T-helper 1 cell (primary cell): ENCODE measurements at regions not wholly inside any gene's neighbourhood (a gene's known extent, or its start where the extent isn't known, plus 50 kb on each side); places are given as distances from the start of the nearest gene placed in this dataset.

Experiments used
- DNase-seq, 5 donors: peaks; one replicate each; pipeline ENCODE4 v3.0.0-alpha.2; 2012 to 2020

DNA sequence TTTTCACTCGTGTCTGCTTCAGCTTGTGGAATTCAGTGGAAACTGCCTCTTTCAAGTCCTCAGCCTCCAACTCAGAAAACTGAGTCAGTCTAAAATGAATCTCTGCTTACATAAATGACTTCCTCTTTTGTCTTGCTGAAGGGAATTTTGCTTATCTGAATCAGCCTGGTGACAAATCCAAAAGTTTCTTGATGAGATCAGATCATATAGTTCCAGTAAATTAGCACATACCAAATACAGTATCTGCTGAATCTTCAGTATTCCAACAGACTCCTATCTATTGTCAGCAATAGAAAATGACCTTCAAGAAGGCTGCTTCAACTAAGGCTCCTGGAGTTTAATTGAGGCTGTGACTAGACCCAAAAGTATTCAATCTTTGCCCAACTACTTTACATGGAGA, 290.0 kb downstream of the MZT1 start:
- no peak for DNase-seq

DNA sequence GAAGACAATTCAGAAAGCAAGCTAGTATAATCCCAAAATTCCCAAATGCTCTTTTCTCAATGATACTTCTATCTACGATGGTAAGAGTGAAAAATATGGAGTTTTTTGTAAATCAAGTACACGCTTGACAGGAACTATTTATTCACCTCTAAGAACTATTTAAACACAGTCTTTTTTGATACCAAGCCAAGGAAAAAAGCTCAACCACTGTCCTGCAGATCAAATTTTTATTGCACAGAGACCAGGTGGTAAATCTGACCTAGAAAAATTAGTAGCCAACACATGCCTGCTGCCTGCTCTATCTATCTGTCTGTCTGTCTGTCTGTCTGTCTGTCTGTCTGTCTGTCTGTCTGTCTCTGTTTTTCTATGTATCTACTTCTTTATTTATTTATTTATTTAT, 292.2 kb downstream of the MZT1 start:
- DNase-seq = no peak

DNA sequence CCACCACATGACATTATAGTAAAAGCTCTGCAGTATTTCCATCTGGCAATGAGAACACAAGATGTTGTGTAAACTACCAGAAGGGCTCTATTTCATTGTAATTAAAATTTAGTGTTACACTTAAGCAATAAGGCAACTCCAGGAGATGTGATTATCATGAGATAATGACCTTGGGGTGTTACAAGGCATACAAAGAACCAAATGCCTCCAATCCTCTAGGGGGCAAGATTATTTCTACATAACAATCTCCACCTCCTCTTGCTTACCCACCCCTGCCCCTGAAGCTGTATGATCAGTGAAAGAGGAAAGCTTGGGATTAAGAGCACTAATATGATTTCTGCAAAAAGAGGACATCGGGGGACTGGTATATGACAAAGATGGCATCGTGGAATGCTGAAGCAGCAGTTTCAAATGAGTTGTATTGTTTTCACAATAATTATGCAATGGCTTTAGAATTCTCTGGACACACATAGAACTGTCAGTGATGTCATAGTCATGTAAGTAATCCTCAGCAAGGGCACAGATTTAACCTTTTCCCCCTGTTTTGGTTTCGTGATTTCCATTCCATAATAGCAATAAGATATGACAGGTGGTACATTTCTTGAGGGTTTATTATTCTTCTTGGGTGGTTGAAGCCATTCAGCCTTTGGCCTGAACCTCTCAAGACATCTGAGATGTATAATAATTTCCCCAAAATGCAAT, 295.3 kb downstream of the MZT1 start:
- no peak for DNase-seq

DNA sequence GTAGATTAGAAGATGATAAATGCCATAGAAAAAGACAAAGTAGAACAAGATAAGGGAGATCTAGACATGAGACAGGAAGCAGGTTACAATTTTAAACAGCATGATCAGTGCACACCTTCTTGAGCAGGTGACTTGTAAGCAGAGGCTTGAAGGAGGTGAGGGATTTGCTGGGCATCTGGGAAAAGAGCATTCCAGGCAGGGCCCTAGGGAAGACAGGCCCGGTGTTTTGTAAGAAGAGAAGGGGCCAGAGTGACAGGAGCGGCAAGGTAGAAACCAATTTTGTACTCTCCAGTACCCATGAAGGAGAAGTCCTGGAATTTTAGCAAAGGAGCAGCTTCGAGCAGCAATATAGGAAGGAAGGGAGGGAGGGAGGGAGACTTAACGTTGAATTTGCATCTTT, 296.5 kb downstream of the MZT1 start:
- no peak for DNase-seq

DNA sequence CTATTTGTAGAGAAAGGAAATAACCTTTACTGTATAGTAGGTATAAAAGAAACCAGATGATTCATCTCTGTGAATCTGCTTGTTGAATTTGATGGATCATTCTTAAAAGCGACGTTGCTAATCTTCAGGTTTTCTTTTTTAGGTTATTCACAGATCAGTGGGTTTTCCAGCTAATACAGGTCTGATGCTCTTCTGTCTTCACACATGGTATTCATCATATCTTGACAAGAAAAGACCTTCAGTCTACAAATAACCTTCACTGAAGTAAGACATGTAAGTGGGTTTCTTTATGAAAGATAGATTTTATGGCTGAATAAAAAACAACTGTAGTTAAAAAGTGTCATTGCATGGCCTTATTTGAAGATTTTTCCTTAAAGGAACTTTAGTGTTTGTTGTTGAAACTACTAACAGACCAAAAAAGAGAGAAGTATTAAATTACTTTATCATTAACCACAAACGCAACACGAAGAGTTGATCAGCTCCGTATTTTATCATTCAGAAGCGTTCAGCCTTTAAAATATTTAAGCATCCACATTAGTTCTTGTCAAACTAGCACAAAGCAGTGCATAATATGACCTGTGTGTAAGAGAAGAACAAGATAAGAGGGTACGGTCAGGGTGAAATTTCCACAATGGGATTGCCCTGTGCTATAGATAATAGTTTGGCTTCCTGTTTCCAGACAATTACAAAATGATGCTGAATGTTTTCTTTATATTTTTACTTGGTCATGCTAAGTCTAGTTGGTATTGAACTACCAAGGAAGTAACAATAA, 299.5 kb downstream of the MZT1 start:
- DNase-seq = no peak

DNA sequence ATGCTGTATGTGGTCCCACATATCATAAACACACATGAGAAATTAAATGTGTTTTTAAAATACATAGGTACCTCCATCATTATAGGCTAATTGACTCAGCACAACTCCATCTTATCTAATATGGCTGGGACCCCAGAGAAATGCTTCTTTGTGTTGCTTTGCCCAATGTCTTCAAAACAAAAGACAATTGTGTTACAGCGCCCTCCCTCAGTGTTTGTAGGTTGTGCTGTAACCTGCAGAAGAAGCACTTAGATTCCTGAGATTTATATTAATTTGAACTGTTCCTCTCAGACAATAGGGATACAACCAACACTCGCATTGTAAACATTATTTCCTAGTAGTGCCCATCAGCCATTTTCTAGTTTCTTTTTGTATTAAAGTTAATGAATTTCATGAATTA, 303.4 kb downstream of the MZT1 start:
- DNase-seq = no peak

DNA sequence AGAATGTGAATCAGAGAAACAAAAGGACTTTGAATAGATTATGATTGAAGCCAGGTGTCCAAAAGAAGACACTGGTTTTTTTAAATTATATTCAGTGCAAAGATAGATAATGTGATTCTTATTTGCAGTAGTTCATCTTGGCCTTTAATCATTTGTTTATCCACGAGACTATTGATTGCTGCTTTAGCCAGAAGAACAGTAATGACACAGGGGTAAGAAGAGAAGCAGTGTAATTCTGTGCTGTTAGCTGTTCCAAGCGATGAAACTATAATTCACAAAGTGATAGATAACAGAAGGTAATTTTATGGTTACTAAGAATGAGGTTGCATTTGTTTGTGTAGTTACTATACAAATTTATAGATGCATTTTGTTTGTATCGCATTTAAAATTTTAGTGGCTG, 311.6 kb downstream of the MZT1 start:
- DNase-seq = no peak

DNA sequence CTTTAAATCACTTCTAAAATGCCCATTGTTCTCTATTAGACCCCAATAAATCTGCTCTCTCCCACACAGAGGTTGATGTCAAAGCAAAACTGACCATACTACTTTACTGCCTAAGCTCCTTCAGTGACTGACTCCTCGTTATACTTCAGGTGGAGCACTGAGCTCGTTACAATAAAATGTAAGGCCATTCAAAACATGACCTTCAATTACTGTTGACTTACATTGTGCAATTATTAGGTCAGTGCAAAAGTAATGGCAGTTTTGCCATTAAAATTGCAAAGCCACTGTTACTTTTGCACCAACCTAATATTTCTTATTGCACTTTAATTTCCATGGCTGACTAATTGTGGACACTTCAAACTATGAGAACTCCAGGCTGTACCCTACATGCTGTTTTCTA, 314.9 kb downstream of the MZT1 start:
- DNase-seq = no peak

DNA sequence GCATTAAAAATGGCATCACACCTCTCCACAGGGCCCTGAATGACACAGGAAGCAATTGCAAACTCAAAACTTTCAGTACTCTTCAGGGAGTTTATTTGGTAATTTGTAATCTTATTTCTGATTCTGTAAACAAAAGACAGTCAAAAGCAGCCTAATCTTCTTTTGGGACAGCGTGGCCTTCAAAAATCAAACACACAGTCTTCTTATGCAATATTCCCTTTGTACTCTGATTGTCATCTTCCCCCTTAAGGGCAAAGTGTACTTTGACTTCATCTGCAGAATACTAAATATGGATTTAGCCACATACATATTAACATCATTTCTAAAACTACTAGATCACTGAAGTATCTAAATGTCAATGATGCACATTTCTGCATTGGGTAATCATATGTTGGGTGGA, 322.0 kb downstream of the MZT1 start:
- no peak for DNase-seq

DNA sequence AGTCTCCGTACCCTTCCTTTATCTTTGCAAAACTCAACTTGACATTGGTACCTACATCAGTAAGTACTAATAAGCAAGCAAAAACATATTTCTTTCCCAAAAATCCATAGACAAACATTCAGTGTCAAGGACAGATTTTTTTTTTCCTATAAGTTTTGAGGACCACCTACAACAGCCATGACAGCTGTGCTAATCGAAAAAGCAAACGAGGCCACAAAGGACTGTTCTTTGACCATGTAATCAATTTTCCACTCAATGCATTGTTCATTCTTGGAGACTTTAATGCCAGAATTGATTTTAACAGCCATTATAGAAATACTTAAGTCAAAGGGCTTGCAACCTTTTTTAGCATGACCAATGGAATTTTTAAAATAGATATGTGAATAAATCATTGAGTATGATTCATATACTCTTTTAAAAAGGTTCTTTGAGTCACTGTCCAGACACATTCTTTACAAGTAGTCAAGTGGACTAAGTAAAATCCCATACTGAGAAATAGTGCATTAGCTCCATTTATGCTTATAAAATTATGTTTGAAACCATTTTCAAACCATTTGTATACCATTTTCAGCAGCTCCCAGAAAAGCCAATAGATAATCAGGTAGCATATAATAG, 323.9 kb downstream of the MZT1 start:
- DNase-seq = no peak

DNA sequence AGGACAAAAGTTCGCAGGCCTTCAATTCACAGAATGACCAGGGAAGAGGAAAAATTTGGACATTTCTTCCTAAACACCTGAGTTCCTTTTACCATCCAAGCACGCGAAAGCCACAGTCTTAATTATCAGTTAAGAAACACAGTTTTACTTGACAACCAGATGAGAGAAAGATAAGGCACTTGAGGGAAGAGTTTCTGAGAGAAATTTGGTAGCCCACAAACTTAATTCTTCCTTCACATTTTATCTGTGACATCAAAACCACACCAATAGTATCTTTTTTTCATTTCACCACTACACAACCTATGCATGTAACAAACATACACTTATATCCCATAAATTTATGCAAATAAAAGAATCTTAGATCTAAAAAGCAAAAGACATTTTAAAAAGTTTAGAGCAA, 326.6 kb downstream of the MZT1 start:
- DNase-seq = no peak

DNA sequence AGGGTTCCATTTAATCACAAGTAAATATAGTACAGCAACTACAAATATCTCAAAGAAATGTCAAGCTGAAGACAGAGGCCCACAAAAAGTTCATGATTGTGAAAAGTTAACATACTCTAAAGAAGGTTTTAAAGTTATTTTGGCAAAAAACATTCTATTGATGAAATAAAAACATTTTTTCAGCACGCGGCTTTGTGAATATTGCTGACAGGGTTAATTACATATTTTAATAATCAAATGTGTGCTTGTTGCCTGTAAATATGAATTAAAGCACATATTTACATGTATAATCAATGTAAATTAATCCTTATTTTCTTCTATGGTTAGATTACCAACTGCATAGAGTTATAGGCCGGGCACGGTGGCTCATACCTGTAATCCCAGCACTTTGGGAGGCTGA, 328.1 kb downstream of the MZT1 start:
- DNase-seq = no peak

DNA sequence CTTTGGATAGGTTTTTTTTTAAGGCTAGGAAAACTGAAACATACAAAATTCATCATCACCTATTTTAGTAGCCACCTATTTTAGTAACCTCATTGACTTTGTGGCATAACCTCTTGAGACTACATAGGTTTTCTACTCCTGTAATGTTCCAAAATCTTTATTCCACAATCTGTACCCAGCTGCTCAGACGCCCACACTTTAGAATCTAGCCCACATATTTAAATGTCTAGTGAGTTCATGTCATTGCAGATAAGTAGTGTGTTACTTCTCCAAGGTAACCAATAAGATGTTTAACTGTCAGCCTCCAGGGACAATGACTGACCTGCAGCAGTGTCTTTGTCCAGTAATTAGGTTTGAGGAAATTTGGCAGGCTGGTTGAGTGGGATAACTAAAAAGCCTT, 330.2 kb downstream of the MZT1 start:
- DNase-seq = no peak

DNA sequence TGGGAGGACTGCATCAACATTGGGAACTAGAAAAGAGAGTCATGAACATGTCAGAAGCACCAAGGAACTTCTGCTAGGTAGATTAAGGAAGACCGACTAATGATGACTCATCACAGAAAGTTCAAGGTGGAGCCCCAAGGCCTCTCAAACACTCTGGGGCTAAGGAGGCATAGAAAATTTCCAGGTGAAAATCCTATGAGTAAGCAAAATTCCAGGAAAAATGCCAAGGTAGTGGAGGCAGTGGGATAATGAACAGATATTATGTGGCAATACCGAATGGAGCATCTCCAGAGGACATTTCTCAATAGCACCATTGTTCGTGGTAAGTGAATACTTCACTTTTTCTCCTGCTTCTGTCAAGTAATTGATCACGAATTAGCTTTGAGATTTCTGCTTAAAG, 336.5 kb downstream of the MZT1 start:
- DNase-seq = no peak

DNA sequence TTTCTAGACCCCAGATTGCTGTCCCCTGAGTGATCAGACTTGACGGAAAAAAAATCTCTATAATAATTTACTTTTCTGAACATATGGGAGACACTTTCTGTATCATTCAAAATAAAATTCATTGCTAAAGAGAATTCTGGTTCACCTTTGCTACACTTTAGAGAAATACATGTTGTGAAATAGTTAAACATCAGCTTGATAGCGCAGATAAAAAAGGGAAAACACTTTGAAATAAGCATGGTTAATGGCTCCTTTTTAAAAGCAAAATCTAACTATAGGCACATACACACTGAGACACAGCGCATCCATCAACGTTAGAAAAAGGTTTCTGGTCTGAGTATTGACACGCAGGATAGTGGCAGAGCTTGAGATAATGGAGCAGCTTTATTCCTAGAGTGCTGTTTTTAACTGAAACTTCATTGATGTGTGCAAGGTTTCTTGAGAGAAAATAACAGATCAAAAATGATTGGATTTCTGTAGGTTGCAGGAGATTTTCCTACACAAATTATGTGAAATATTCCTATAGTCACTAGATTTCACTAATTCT, 341.2 kb downstream of the MZT1 start:
- no peak for DNase-seq

DNA sequence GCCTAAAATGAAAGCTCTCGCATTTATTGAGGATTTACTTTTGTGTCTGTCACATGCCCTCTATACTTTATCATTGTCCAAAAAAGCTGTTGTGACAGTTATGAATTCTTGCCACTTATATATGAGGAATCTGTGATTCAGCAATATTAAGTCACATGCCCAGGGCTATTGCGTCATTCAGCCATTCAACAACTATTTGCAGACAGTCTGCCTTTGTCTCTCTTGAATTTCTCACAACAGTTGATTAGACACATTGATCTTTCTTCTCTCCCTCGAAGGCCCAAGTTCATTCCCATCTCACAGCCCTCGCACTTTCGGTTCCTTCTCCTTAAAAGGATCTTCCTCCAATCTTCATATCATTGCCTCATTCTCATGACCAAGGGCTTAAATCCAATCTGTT, 342.6 kb downstream of the MZT1 start:
- DNase-seq = no peak

DNA sequence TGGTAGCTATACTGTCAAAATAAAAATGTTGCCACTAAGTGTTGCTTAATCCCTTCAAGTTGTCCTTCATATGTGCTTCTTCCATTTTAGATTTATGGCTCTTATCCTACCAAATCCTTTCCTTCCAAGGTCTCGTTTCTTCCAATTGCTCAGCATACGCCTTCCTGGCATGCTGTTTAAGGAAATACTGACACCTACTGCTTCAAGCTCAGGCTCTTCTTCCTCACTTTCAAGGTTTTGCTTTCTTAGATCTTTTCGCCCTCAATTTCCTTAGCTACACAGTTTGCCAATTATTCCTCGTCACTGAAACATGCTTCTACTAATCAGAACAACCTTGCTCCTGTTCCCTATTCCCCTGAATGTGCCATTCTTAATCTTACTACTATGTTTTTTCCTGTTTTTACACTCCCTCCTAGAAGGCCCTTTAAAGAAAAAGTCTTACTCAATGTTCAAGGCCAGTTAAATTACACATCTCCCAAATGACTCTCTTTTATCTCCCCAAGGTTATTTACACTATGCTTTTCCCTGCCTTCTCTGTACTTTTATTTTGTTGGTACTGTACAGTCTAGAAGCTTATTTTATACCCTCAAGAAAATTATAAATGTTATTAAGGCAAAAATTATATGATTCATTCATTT, 343.1 kb downstream of the MZT1 start:
- no peak for DNase-seq

DNA sequence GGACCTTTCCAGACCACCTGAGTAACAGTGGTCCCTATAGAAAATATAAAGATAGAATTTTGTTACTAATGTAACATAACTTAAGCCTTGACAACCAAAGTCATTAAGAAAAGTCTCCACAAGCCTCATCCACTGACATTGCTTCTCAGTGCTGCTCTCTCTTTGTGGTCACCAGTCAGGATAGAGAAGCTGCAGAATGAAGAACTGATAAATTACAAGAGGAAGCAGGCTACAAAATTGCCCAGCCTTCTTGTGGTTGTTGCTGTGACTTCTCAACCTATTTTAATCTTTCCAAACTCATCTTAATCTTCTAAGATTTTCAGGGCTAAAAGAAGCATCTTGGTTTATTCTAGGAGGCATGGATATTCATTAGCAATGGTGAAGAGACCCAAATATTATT, 343.8 kb downstream of the MZT1 start:
- DNase-seq = no peak

DNA sequence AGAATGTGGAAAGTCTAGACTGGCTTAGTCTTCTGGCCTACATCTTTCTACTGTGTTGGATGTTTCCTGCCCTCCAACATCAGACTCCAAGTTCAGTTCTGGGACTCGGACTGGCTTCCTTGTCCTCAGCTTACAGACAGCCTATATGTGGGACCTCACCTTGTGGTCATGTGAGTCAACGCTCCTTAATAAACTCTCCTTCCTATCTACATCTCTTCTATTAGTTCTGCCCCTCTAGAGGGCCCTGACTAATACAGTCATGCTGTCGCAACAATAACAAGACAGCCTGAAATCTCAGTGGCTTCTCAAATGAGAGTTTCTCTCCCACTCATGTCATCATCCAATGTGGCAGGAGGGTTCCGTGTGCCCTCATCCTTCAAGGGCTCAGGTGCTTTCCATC, 347.8 kb downstream of the MZT1 start:
- no peak for DNase-seq

DNA sequence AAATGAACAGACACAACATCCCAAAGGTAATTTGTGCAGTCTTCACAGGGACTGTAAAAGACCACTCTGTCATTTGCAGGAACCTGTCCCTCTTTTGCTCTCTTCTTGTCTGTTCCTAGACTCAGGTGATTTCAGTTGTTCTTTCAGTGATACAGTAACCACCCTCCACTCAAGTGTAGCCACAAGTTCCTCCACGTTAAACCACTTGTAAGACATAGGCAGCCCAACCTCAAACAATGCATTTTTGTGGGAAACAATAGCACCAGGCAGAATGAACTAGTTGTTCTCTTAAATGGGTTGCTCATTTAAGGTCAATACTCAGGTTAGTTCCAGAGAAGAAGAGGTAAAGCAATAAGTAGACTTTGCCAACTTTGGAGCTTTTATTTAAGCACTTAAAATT, 359.4 kb downstream of the MZT1 start:
- DNase-seq = no peak

DNA sequence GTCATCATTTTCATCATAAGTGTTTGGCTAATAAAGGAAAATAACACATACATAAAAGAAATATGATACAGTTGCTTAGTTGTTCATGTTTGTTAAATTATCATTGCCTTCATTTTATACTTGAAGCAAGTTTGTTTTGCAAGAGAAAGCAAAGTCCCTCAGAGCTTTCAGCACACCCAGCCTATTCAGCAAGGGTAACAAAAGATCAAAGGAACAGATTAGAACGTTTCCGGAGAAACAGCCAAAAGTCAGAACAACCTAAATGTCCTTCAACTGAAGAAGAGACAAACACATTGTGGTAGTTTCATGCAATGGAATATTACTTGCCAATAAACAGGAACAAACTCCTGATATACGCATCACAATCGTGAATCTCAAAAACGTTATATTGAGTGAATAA, 380.7 kb downstream of the MZT1 start:
- no peak for DNase-seq

DNA sequence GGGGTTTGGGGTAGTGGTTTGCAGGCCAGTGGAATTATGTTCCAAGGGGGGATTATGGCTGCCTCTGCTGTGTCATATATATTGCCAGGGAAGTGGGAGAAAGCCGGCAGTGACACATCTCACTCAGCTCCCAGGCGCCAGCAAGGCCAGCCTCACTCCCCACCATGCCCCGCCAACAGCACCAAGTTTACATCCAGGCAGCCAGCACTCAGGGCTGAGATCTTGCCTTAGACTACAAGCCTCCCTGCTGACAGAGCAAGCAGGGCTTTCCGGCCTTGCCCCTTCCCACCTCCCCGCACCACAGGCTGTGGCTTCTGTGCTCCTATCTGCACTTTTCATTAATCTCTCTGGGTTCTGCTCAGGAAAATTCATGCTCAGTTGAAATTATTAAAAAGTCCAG, 385.1 kb downstream of the MZT1 start:
- DNase-seq = no peak

DNA sequence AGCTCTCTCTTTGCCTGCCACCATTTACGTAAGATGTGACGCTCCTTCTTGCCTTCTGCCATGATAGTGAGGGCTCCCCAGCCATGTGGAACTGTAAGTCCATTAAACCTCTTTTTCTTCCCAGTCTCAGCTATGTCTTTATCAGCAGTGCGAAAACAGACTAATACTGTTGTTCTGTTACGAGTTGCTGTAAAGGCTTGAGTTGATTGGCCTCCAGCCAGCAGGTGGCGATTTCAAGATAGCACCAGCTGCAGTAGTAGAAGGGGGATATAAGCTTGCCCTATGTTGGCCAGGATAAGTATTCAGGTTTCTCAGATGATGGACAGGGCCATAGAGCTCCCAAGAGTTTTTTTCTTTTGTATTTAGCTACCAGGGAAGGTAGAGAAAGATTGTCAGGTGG, 385.5 kb downstream of the MZT1 start:
- no peak for DNase-seq
